ENCODE measurements at regions not wholly inside any gene's neighbourhood (a gene's known extent, or its start where the extent isn't known, plus 50 kb on each side); places are given as distances from the start of the nearest gene placed in this dataset.

DNA sequence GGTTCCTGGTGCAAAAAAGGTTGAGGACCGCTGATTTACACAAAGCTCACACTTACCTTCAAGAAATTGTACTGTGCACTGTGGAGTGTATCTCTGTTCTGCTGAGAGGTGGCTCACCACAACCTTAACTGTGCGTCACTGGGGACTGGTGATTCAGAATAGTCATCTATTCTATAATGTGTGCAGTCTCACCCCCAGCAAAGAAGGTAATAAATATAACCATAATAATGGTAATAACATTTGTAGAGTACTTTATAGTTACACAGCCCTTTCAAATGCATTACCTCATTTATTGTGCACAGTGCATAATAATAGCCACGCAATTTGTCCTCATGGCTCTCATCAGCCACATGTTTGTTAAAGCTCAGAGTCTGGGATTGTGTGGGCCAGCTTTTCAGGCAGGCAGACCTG lies 59.4 kb upstream of the DUSP10 start:
- TF ChIP-seq, protein P1, sequence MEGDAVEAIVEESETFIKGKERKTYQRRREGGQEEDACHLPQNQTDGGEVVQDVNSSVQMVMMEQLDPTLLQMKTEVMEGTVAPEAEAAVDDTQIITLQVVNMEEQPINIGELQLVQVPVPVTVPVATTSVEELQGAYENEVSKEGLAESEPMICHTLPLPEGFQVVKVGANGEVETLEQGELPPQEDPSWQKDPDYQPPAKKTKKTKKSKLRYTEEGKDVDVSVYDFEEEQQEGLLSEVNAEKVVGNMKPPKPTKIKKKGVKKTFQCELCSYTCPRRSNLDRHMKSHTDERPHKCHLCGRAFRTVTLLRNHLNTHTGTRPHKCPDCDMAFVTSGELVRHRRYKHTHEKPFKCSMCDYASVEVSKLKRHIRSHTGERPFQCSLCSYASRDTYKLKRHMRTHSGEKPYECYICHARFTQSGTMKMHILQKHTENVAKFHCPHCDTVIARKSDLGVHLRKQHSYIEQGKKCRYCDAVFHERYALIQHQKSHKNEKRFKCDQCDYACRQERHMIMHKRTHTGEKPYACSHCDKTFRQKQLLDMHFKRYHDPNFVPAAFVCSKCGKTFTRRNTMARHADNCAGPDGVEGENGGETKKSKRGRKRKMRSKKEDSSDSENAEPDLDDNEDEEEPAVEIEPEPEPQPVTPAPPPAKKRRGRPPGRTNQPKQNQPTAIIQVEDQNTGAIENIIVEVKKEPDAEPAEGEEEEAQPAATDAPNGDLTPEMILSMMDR (IDR thresholded peaks at IDR 0.05) = no peak
- no peak for TF ChIP-seq IRF1 (CRISPR knock-in tag; IDR thresholded peaks at IDR 0.05)
- TF ChIP-seq MAX (CRISPR knock-in tag; IDR thresholded peaks at IDR 0.05) = no peak
- no peak for TF ChIP-seq STAT6 (CRISPR knock-in tag; conservative IDR thresholded peaks at IDR 0.05; ENCODE audit: low read depth)
- no peak for TF ChIP-seq AFF4 (CRISPR knock-in tag; IDR thresholded peaks at IDR 0.05; ENCODE audit: borderline replicate concordance)
- TF ChIP-seq TCF7 (CRISPR knock-in tag; IDR thresholded peaks at IDR 0.05; ENCODE audit: low read depth) = no peak
- TF ChIP-seq, protein P2, sequence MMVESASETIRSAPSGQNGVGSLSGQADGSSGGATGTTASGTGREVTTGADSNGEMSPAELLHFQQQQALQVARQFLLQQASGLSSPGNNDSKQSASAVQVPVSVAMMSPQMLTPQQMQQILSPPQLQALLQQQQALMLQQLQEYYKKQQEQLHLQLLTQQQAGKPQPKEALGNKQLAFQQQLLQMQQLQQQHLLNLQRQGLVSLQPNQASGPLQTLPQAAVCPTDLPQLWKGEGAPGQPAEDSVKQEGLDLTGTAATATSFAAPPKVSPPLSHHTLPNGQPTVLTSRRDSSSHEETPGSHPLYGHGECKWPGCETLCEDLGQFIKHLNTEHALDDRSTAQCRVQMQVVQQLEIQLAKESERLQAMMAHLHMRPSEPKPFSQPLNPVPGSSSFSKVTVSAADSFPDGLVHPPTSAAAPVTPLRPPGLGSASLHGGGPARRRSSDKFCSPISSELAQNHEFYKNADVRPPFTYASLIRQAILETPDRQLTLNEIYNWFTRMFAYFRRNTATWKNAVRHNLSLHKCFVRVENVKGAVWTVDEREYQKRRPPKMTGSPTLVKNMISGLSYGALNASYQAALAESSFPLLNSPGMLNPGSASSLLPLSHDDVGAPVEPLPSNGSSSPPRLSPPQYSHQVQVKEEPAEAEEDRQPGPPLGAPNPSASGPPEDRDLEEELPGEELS (CRISPR knock-in tag; IDR thresholded peaks at IDR 0.05) = no peak

Data from WTC11 (cell line).